Neural cell (in vitro differentiated cells): ENCODE measurements at regions not wholly inside any gene's neighbourhood (a gene's known extent, or its start where the extent isn't known, plus 50 kb on each side); places are given as distances from the start of the nearest gene placed in this dataset.

ENCODE experiments used
- H2AFZ ChIP-seq: fragments of 200-600, 300-800 bp; sonication (generic), shearing (Covaris generic); 2 replicates; pipeline ENCODE4 v1.6.0; 2014; ENCODE audit warnings: low read depth, mild to moderate bottlenecking, antibody characterized with exemption, low read length, moderate library complexity
- H3F3A ChIP-seq: fragments of 200-600 bp; shearing (Covaris generic); 2 replicates; pipeline ENCODE4 v1.6.1; 2016; ENCODE audit warnings: mild to moderate bottlenecking, moderate library complexity, mixed read lengths, antibody characterized with exemption, low read length; ENCODE audit not compliant: insufficient read depth, poor library complexity, severe bottlenecking
- H3K27ac ChIP-seq: fragments of 200-600, 300-800 bp; sonication (generic), shearing (Covaris generic); 2 replicates; pipeline ENCODE4 v1.5.1; 2014; ENCODE audit warnings: mild to moderate bottlenecking, low read length, moderate library complexity
- H3K27me3 ChIP-seq: fragments of 300-800, 200-600 bp; sonication (generic), shearing (Covaris generic); 2 replicates; pipeline ENCODE4 v1.6.0; 2014; ENCODE audit warnings: mild to moderate bottlenecking, low read depth, low read length, moderate library complexity; ENCODE audit not compliant: insufficient read depth
- H3K36me3 ChIP-seq: fragments of 300-800, 200-600 bp; sonication (generic), shearing (Covaris generic); 2 replicates; pipeline ENCODE4 v1.5.1; 2014; ENCODE audit warnings: mild to moderate bottlenecking, antibody characterized with exemption, low read length, moderate library complexity; ENCODE audit not compliant: insufficient read depth
- H3K4me2 ChIP-seq: fragments of 300-800, 200-600 bp; sonication (generic), shearing (Covaris generic); 2 replicates; pipeline ENCODE4 v1.6.0; 2014; ENCODE audit warnings: mild to moderate bottlenecking, low read length
- H3K4me3 ChIP-seq: fragments of 300-800, 200-600 bp; sonication (generic), shearing (Covaris generic); 2 replicates; pipeline ENCODE4 v1.5.1; 2014; ENCODE audit warnings: mild to moderate bottlenecking, low read length, moderate library complexity
- H3K79me2 ChIP-seq: fragments of 200-600 bp; shearing (Covaris generic); replicated peaks from 2 replicates; pipeline ENCODE4 v1.6.0; 2014; ENCODE audit warnings: mild to moderate bottlenecking, low read length, moderate library complexity; ENCODE audit not compliant: insufficient read depth
- H3K9ac ChIP-seq: fragments of 300-800, 200-600 bp; sonication (generic), shearing (Covaris generic); 2 replicates; pipeline ENCODE4 v1.6.1; 2016; ENCODE audit warnings: mild to moderate bottlenecking, low read length, mixed read lengths
- H3K9me2 ChIP-seq: fragments of 200-600 bp; shearing (Covaris generic); 2 replicates; pipeline ENCODE4 v1.6.1; 2016; ENCODE audit warnings: mild to moderate bottlenecking, low read length, mixed read lengths; ENCODE audit not compliant: insufficient read depth
- H3K9me3 ChIP-seq: fragments of 200-600, 300-800 bp; sonication (generic), shearing (Covaris generic); 2 replicates; pipeline ENCODE4 v1.6.1; 2016; ENCODE audit warnings: mild to moderate bottlenecking, mixed run types, low read length, moderate library complexity, mixed read lengths
- H4K20me1 ChIP-seq: fragments of 200-600 bp; shearing (Covaris generic); 2 replicates; pipeline ENCODE4 v1.6.1; 2016; ENCODE audit warnings: mild to moderate bottlenecking, mixed run types; ENCODE audit not compliant: insufficient read depth
- CTCF ChIP-seq: fragments of 450-650 bp; IDR thresholded peaks from 2 replicates; pipeline ENCODE4 v1.5.1; 2014; ENCODE audit warnings: antibody characterized with exemption, mild to moderate bottlenecking, moderate library complexity; ENCODE audit not compliant: poor library complexity, severe bottlenecking
- EP300 ChIP-seq: fragments of 450-650 bp; conservative IDR thresholded peaks from 2 replicates; pipeline ENCODE4 v1.6.1; 2014; ENCODE audit warnings: antibody characterized with exemption, mild to moderate bottlenecking, moderate library complexity; ENCODE audit not compliant: poor library complexity, severe bottlenecking
- EZH2 ChIP-seq: fragments of 200-600, 300-800 bp; shearing (Covaris generic), sonication (generic); IDR thresholded peaks from 2 replicates; pipeline ENCODE4 v1.6.1; 2014; ENCODE audit warnings: antibody characterized with exemption, low read length, borderline replicate concordance, mild to moderate bottlenecking; ENCODE audit not compliant: insufficient read depth, poor library complexity, severe bottlenecking
- MXI1 ChIP-seq: fragments of 450-650 bp; conservative IDR thresholded peaks from 2 replicates; pipeline ENCODE4 v1.6.1; 2014; ENCODE audit warnings: antibody characterized with exemption, mild to moderate bottlenecking; ENCODE audit not compliant: poor library complexity, severe bottlenecking
- POLR2AphosphoS5 ChIP-seq: IDR thresholded peaks from 2 replicates; pipeline ENCODE4 v1.6.1; 2012
- RAD21 ChIP-seq: fragments of 450-650 bp; conservative IDR thresholded peaks from 2 replicates; pipeline ENCODE4 v1.6.1; 2014; ENCODE audit warnings: antibody characterized with exemption, mild to moderate bottlenecking, moderate library complexity
- REST ChIP-seq: IDR thresholded peaks from 2 replicates; pipeline ENCODE4 v1.6.1; 2012; ENCODE audit warnings: borderline replicate concordance
- SMC3 ChIP-seq: fragments of 450-650 bp; conservative IDR thresholded peaks from 2 replicates; pipeline ENCODE4 v1.6.1; 2014; ENCODE audit warnings: antibody characterized with exemption, mild to moderate bottlenecking, moderate library complexity; ENCODE audit not compliant: poor library complexity
- TAF1 ChIP-seq: IDR thresholded peaks from 2 replicates; pipeline ENCODE4 v1.6.1; 2012; ENCODE audit warnings: low read depth

- no peak for TF ChIP-seq CTCF
- no peak for TF ChIP-seq REST
- TF ChIP-seq POLR2AphosphoS5, result no peak
- TF ChIP-seq TAF1, result no peak
- no peak for TF ChIP-seq EP300
- TF ChIP-seq MXI1, result no peak
- no peak for TF ChIP-seq SMC3
- no peak for TF ChIP-seq EZH2
- TF ChIP-seq RAD21, result no peak
- no peaks in the 10 kb centered on the region for H3K36me3 ChIP-seq
Measured at GRCh38 chr10:130859427-130859826, 452.1 kb downstream of the TCERG1L start.

GRCh38 chr10:130862122-130862521, 449.4 kb downstream of the TCERG1L start:
- Histone ChIP-seq H3K9me3 (no peaks in the 10 kb centered on the region), H3F3A (no peaks in the 10 kb centered on the region), H4K20me1 (no peaks in the 10 kb centered on the region), H3K27ac (no peak overlapping the region), H3K36me3 (no peaks in the 10 kb centered on the region), H3K4me2 (no peak overlapping the region), H3K79me2 (no peaks in the 10 kb centered on the region), H3K4me3 (no peak overlapping the region), H3K9me2 (no peaks in the 10 kb centered on the region), H2AFZ (no peak overlapping the region), H3K9ac (no peak overlapping the region), H3K27me3 (no peaks in the 10 kb centered on the region)
- TF ChIP-seq EP300 (no peak), CTCF (no peak), POLR2AphosphoS5 (no peak), REST (no peak), MXI1 (no peak), EZH2 (no peak), RAD21 (no peak), SMC3 (no peak)

More at GRCh38 chr10:130859427-130859826, 452.1 kb downstream of the TCERG1L start:
- H3K79me2 ChIP-seq, result no peaks in the 10 kb centered on the region
- H2AFZ ChIP-seq, result no peak overlapping the region
- H3K4me2 ChIP-seq, result no peak overlapping the region
- H3K27me3 ChIP-seq, result no peaks in the 10 kb centered on the region
- no peak overlapping the region for H3K9ac ChIP-seq
- no peak overlapping the region for H3K4me3 ChIP-seq
- no peak overlapping the region for H3K27ac ChIP-seq
- H4K20me1 ChIP-seq, result no peaks in the 10 kb centered on the region
- H3F3A ChIP-seq, result no peaks in the 10 kb centered on the region
- H3K9me2 ChIP-seq, result no peaks in the 10 kb centered on the region
- peaks cover 6% of the 10 kb centered on the region for H3K9me3 ChIP-seq
